CD4-positive, alpha-beta T cell treated with Interleukin-4 for 4 hours (primary cell): ENCODE measurements at regions not wholly inside any gene's neighbourhood (a gene's known extent, or its start where the extent isn't known, plus 50 kb on each side); places are given as distances from the start of the nearest gene placed in this dataset.
"Not testable (repeated sequence)": the region's sequence is repeated elsewhere in the genome, so short reads cannot be mapped to it uniquely, and the experiment has no call there.

Experiments
- DNase-seq: peaks from one replicate; pipeline ENCODE4 v3.0.0-alpha.2; 2020

GRCh38 chr21:16426936-16427335, 697.2 kb downstream of the USP25 start:
- no peak for DNase-seq

DNA sequence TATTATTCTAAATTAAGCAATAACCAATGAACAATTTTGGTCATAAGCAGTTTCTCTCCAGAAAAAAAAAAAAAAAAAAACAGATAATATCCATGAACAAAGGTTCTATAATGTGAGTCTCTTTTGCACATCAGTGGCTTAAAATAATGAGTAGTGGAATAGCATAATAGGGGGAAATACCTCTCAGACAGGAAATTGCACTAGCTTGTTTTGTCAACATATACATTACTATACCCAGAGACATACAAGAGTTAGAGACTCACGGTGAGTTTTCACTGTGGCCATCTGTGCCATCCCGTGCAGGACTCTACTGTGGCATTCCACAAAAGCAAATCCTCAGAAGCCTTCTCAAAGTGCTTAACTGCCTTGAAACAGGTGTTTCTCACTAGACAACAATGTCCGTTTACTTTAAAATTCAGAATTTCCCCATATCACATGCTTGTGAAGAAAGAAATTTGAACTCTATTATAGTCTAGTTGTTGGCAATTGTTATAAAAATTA, 697.9 kb downstream of the USP25 start:
- DNase-seq = no peak

- DNase-seq = no peak
These were observed 707.8 kb downstream of the USP25 start for GRCh38 chr21:16437586-16437985.

DNA sequence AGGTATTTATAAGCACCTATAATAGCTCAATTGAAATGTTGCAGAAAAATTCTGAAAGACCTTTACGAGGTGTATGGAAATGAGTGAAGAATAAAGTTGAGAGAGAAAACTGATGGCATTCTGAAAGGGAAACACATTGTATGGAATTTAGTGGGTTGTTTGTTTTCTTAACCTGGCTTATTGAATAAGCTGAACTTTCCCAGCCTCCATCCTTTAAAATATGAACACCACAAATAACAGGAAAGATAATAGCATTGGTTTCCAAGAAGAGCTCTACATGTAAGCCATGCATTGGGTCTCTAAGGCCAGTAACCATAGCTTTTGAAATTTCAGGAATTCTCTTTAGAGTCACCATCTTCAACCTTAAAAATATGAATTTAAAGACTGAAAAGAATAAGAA, 709.0 kb downstream of the USP25 start:
- no peak for DNase-seq

DNA sequence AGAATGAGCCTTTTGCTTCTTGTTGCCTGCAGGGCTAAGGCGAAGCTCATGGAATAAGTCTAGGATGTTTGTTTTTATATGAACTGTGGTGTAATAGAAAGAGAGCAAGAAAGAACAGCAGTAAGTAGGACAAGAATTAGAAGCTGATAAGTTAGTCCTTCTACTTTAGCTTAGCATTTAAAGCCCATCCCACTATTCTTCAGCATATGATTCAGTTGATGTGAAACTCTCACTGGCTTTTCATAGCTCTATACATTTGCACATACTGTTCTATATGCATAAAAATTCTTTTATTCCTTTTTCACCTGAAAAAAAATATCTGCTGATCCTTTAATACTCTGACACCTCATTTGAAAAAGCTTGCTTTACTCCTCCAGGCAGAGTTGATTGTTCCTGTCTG, 712.0 kb downstream of the USP25 start:
- DNase-seq = no peak

- no peak for DNase-seq
These were observed 724.6 kb downstream of the USP25 start for GRCh38 chr21:16454399-16454798.

DNA sequence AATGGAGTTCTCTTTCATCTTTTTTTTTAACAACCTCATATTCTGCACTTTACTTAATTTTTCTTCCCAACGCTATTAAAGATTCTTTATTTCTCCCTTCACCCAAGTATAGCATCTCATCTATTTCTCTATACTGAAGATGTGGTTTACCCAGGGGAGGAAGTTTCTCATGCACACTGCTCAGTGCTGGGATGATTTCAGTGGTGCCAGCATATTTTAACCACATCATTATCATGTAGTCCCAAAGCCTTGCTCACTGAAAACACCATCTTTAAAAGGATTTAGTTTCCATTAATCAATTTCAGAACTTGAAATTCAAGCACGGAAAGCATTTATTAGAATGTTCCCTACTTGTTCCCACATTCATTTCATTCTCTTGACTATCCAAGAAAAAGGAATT, 725.7 kb downstream of the USP25 start:
- no peak for DNase-seq

DNA sequence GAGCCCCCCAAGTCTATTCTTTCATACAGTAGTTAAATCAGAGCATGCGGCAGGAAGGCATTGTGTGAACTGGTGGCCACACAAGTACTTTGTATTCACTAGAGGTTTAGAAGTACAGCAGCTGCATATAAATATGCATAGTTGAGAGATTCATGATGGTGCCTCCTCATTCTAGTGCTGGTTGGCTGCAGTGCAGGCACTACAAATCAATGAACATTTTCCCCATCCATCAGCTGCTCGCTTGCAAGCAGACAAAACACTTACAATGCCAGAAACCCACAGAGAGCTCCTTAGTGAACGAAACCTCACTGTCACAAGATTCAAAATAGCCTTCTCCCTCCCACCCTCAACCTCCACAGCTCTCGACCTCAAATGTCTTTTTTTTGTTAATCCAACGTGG, 726.2 kb downstream of the USP25 start:
- DNase-seq = no peak

DNA sequence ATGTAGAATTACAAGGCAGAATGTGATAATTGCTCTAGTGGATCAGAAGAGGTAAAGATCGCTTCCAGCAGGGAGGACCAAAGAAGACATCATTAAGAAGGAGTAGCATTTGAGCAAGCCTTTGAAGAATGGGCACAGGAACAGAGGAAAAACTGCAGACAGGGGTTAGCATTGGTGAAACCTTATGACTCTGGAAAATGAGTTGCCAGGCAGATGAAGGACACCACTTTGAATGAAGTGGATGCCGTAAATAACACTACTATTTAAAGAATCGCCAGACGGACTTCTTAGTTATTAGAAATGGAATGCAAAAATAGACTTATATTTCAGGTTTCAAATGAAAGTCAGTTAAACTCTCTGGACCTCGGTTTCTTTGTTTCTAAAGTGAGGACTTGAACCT, 727.7 kb downstream of the USP25 start:
- no peak for DNase-seq

- no peak for DNase-seq
These were observed 731.2 kb downstream of the USP25 start for GRCh38 chr21:16460936-16461335.

DNA sequence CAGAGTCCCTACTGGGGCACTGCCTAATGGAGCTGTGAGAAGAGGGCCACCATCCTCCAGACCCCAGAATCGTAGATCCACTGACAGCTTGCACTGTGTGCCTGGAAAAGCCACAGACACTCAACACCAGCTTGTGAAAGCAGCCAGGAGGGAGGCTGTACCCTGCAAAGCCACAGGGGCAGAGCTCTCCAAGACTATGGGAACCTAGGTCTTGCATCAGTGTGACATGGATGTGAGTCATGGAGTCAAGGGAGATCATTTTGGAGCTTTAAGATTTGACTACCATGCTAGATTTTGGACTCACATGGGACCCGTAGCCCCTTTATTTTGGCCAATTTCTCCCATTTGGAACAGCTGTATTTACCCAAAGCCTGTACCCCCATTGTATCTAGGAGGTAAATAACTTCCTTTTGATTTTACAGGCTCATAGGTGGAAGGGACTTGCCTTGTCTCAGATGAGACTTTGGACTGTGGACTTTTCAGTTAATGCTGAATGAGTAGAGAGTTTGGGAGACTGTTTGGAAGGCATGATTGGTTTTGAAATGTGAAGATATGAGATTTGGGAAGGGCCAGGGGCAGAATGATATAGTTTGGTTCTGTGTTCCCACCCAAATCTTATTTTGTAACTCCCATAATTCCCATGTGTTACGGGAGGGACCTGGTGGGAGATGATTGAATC, 734.6 kb downstream of the USP25 start:
- DNase-seq = not testable (repeated sequence)

GRCh38 chr21:16468184-16468583, 738.4 kb downstream of the USP25 start:
- no peak for DNase-seq

DNA sequence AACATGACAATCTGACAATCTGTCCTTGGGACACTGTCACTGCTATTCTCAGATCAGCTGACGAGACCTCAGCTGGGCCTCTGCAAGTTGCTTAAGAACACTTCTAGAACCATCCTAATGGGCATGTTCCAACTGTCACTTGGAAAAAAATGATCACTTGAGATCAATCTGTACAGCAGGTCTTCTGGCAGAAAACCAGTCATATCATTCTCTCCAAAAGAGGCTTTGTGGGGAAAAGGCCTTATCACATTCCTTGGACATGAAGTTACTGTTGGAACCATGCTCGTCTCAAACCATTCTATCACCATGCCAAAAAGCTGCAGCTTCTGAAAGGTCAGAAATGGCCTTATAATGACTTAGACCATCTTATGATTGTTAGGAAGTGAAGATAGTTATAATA, 744.2 kb downstream of the USP25 start:
- DNase-seq = no peak

DNA sequence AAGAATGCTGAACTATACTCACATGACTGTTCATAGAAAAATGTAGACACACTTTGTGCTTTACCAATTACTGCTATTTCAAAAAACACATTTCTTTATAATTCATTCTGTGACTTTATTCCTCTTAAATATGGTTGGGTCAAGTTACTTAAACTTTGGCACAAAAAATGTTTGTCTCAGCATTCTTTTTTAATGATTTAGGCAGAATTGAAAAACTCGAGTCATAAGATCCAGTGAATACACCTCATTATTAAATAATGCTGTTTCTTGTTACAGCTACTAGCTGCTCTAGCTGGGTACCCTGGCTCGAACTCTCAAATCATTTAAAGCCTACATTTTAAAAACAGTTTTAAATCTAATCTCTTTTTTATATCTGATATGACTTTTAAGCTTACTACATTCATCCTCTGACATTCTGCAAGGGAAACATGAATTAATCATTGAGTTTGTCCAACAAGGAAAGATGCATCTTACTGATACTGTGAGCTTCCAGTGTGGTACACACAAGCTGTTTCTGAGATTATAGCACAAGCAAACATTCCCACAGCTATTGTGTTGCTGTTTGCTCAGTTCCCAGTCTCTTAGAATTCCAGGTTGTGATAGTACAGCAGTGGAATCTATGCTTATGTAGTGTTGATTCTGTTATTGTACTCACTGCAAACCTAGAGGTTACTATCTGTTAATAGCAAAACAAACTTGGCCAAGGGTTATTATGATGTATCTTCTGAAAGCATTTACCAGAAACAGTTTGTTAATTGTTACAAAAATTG, 746.5 kb downstream of the USP25 start:
- no peak for DNase-seq

GRCh38 chr21:16488042-16488441, 758.3 kb downstream of the USP25 start:
- no peak for DNase-seq

DNA sequence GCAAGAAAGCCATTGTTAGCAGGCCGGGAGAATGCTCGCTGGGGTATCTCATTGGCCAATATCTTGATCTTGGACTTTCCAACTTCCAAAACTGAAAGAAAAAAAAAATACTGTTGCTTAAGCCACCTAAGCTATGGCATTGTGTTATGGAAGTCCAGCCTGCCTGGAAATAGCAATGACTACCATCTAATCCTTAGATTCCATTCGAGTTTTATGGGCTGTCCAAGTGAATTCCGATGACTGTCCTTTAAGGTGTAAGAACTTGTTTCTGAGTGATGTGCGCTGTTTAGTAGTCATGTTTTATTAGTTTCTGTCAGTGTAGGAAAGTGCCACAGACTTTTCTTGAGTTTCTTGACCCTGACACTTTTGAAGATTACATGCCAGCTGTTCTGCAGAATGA, 762.6 kb downstream of the USP25 start:
- no peak for DNase-seq

- no peak for DNase-seq
These were observed 763.1 kb downstream of the USP25 start for GRCh38 chr21:16492892-16493291.

DNA sequence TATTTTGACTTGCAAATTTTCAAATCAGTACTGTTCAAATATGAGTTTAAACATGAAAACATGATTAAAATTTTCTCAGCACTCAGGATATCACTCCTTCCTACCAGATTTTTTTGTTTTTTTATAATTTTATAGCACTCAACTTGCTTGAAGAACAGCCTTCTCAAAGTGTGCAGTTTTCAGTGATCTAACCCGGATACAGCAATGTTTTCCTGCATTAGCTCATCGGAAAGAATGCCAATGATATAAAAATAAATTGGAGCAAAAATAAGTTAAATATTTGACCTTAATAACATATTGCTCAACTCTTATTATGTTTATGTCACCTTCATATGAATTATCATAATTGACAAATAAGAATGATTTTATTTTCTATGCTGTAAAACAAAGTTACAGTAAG, 766.8 kb downstream of the USP25 start:
- no peak for DNase-seq

GRCh38 chr21:16500271-16500670, 770.5 kb downstream of the USP25 start:
- DNase-seq = no peak

- no peak for DNase-seq
These were observed 772.5 kb downstream of the USP25 start for GRCh38 chr21:16502273-16502672.

- DNase-seq = no peak
These were observed 773.1 kb downstream of the USP25 start for GRCh38 chr21:16502897-16503296.

DNA sequence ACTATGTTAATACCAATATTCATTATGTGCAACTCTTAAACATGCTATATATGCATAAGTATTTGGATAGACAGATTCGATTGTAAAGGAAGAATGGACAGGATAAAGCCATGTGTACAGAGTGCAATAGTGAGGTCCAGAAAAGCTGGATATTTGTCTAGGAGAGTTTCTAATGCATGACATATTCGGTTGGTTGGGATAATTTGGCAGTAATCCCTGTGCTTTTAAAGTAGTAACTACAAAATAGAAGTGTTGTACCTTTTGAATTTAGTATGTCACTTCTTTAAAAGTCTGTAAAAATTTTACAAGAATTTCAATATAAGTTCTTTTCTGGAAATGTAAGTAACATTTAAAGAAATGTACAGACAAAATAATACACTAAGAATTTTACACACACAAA, 774.5 kb downstream of the USP25 start:
- no peak for DNase-seq

DNA sequence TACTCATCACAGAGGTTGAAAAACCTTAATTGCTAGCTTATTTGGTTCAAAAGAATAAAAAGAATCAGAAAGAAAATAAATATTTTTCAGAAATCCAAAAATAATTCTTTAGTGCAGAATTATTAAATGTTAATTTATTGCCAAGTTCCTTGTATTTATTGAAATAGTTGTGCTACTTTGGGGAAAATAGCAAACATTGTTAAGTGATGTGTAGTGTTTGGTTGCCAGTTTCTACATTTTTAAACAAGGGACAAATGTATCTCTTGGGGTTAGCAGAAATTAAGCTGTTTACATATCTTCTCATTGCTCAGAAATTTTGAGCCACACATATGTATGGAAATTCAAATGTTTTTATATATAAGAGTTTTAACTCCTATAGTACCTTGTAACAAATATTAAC, 775.0 kb downstream of the USP25 start:
- no peak for DNase-seq

GRCh38 chr21:16509476-16509875, 779.7 kb downstream of the USP25 start:
- no peak for DNase-seq

DNA sequence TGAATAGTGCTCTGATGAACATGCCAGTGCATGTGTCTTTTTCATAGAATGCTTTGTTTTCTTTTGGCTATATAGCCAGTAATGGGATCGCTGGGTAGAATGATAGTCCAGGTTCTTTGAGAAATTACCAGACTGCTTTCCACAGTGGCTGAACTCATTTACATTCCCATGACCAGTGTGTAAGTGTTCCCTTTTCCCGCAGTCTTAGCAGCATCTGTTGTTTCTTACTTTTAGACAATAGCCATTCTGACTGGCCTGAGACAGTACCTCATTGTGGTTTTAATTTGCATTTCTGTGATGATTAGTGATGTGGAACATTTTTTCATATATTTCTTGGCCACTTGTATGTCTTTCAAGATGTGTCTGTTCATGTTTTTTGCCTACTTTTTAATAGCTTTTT, 784.5 kb downstream of the USP25 start:
- no peak for DNase-seq
